HG02610 (cell line): ENCODE measurements at regions not wholly inside any gene's neighbourhood (a gene's known extent, or its start where the extent isn't known, plus 50 kb on each side); places are given as distances from the start of the nearest gene placed in this dataset.
"Not testable (repeated sequence)": the region's sequence is repeated elsewhere in the genome, so short reads cannot be mapped to it uniquely, and the experiment has no call there.

ENCODE experiments used
- ATAC-seq: cut with Tn5 transposase; IDR thresholded peaks from one replicate; pipeline ENCODE4 v1.9.1; 2021; ENCODE audit warnings: mild to moderate bottlenecking, moderate library complexity; ENCODE audit not compliant: unreplicated experiment

- ATAC-seq = no peak
Measured at GRCh38 chr11:23729088-23729487, 767.8 kb upstream of the LUZP2 start.

- no peak for ATAC-seq
Measured at GRCh38 chr11:23730307-23730998, 766.4 kb upstream of the LUZP2 start.

GRCh38 chr11:23732026-23732425, 764.8 kb upstream of the LUZP2 start:
- no peak for ATAC-seq

- ATAC-seq = no peak
Measured at GRCh38 chr11:23746896-23747295, 750.0 kb upstream of the LUZP2 start.

GRCh38 chr11:23749762-23750430, 747.0 kb upstream of the LUZP2 start:
- ATAC-seq = no peak

- ATAC-seq = no peak
Measured at GRCh38 chr11:23751280-23751679, 745.6 kb upstream of the LUZP2 start.

- no peak for ATAC-seq
Measured at GRCh38 chr11:23755076-23755475, 741.8 kb upstream of the LUZP2 start.

- ATAC-seq = no peak
Measured at GRCh38 chr11:23755769-23756168, 741.1 kb upstream of the LUZP2 start.

GRCh38 chr11:23759489-23759888, 737.4 kb upstream of the LUZP2 start:
- no peak for ATAC-seq

- no peak for ATAC-seq
Measured at GRCh38 chr11:23764286-23764685, 732.6 kb upstream of the LUZP2 start.

- ATAC-seq = no peak
Measured at GRCh38 chr11:23765682-23766252, 731.1 kb upstream of the LUZP2 start.

- ATAC-seq = no peak
Measured at GRCh38 chr11:23767576-23767975, 729.3 kb upstream of the LUZP2 start.

GRCh38 chr11:23769214-23769613, 727.6 kb upstream of the LUZP2 start:
- ATAC-seq = no peak

- ATAC-seq = no peak
Measured at GRCh38 chr11:23772081-23772480, 724.8 kb upstream of the LUZP2 start.

- ATAC-seq = no peak
Measured at GRCh38 chr11:23778971-23779370, 717.9 kb upstream of the LUZP2 start.

GRCh38 chr11:23780231-23780630, 716.6 kb upstream of the LUZP2 start:
- no peak for ATAC-seq

GRCh38 chr11:23781803-23782560, 714.9 kb upstream of the LUZP2 start:
- ATAC-seq = no peak

GRCh38 chr11:23786974-23787373, 709.9 kb upstream of the LUZP2 start:
- ATAC-seq = not testable (repeated sequence)

- no peak for ATAC-seq
Measured at GRCh38 chr11:23789200-23789853, 707.5 kb upstream of the LUZP2 start.

GRCh38 chr11:23789938-23790371, 706.9 kb upstream of the LUZP2 start:
- ATAC-seq = no peak
